Stimulated activated CD4-positive, alpha-beta T cell treated with anti-CD3 and anti-CD28 coated beads, Interleukin-15, amount 100 ng/mL, for 24 hours (primary cell): ENCODE measurements at regions not wholly inside any gene's neighbourhood (a gene's known extent, or its start where the extent isn't known, plus 50 kb on each side); places are given as distances from the start of the nearest gene placed in this dataset.

Source experiments
- DNase-seq: peaks from one replicate; pipeline ENCODE4 v3.0.0-alpha.2; 2020

- no peak for DNase-seq
Measured at GRCh38 chr14:101184104-101184455, 280.6 kb upstream of the RTL1 start.

DNA sequence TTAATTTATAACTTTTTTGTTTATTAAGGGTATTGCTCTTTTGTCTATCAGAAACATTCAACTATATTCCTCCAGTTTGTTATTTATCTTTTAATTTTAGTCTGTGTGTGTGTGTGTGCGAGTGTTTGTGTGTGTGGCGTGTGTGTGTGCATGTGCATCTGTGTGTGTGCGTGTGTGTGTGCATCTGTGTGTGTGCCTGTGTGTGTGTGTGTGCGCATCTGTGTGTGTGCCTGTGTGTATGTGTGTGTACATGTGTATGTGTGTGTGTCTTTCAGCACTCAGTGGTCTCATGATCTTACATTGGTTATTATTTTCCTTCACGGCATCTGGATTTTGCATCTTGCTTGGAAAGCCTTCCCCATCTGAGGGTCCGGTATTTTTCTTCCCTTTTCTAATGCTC is 281.1 kb upstream of the RTL1 start:
- no peak for DNase-seq

- no peak for DNase-seq
Measured at GRCh38 chr14:101185073-101185835, 281.7 kb upstream of the RTL1 start.

GRCh38 chr14:101185946-101186345 is 282.4 kb upstream of the RTL1 start:
- DNase-seq: no peak

- DNase-seq: no peak
Measured at GRCh38 chr14:101186544-101186943, 283.0 kb upstream of the RTL1 start.

DNA sequence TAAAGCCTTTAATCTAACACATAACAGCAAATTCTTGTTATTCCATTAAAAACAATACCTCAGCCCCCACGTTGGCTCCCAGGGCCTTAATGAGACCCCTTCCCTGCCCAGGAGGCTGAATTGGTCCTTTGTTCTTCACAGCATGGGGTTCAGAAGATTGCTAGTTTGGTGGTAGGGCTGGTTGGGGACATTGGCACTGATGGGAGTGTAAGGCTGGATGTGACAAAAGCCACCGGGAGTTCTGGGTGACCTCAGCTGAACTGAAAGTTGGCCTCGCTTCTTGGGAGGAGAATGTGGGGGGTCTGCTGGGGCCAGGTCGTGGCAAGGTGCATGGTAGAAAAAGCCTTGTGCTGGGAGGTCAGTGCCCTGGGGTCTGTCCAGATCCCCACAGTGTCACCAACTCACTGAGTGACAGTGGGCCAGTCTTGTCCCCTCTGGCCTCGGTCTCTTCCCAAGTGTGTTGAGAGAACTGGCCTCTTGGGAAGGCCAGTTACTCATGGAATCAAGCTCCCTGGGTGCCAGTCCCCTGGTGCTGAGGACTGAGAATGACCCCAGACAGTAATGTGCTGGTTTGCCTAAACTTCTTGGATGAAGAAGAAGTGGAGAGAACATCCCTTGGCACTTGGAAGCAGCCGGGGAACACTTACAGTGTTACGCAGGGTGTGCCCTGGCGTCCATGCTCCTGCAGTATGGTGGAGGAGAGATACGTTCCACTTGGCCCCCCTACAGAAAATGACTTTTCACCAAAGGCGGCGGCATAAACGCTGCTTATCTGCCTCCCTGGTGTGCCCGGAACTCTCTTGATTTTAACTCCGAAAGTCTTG is 283.7 kb upstream of the RTL1 start:
- DNase-seq: no peak

DNA sequence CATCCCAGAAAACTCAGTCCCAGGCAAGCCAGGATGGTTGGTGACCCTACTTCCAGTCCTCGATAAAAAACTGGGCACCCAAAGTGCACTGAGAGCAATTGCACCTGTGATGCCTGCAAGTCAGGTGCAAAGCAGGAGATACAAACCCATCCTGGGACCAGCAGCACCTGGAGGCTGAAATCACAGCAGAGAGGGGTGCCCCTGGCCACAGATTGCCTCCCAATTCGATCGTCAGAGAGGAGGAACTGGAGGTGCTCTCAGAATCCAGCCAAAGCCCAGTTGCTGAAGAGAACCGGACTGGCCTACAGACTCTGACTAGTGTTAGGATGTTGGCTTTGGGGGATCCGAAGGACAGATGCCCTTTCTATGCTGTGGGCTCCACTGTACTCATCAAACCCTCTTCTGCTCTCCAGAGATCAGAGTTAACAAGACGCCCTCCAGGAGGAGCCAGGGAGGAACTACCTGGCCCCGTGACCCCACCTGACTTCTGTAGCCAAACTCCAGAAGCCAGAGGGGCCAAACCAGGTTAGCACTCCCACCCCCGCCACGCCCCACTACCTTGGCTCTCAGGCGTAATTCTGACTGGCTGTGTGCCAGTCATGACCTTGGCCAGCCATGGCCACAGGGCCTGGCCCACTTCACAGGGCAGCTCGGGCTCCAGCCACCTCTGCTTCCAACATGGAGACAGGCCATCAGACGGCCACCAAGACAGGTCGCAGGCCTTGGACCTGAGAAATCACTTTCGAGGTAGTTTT is 284.5 kb upstream of the RTL1 start:
- no peak for DNase-seq

- DNase-seq: no peak
Measured at GRCh38 chr14:101188571-101188915, 285.0 kb upstream of the RTL1 start.

DNA sequence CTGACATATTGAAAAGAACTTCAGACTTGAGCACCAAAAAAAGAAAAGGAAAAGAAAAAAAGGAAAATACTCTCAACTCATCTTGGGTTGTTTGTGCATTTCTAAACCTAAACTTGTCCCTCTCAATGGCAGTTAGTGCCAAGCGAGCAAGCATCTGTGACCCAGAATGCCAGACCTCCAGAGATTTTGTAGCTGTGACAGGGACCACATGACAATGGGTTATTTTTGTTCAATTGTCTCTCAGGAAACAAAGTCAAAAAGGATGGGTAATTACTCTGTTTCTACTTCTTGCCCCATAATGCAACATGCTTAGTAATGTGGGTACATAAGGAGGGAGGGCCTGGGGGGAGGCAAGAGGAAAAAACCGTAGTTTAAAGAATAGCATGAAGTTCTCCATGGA is 285.7 kb upstream of the RTL1 start:
- DNase-seq: no peak

DNA sequence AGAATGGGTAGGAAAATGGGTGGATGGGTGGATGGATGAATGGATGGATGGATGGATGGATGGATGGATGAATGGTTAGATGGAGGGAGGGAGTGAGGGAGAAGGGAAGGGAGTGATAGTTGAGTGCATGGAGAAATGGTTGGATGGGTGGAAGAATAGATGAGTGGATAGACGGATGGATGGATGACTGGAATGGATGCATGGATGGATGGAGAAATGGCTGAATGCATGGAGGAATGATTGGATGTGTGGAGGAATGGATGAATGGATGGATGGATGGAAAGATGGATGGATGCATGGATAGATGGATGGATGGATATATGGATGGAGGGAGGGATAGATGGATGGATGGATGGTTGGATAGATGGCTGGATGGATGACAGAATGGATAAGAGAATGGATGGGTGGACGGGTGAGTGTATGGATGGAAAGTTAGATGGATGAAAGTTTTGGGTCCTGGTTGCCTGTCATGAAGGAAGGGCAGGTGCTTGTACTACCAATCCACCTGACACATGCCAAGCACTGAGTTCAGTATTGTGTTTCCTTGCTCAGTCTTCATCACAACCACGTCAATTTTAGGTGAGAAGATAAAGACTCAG is 286.5 kb upstream of the RTL1 start:
- DNase-seq: no peak

DNA sequence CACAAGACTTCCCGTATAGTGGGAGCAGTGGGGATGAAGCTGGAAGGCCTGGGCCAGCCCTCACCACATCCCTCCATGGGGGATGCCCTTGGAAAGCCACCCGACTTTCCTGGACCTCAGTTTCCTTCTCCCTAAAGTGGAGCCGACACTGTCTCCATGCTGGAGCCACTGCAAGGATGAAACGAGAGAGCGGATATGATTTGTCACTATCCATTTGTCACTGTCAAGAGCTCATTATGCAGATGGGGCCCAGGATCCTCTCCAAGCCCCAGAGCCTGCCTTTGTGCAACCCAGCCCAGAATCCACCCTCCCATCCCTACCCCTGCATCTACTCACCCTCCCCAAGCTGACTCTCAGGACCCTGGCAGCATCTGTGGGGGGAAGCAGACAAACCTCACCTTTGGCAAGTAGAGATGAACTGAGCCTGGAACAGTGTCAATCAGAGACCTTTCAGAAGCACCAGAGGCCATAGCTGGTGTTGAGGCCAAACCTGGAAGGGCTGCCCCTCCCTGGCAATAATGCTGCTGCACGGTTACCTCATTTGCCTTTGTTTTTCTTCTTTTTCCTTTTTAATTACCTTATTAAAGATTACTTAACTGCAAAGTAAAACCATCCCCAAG is 287.7 kb upstream of the RTL1 start:
- DNase-seq: no peak

GRCh38 chr14:101191721-101192660 is 288.5 kb upstream of the RTL1 start:
- no peak for DNase-seq

DNA sequence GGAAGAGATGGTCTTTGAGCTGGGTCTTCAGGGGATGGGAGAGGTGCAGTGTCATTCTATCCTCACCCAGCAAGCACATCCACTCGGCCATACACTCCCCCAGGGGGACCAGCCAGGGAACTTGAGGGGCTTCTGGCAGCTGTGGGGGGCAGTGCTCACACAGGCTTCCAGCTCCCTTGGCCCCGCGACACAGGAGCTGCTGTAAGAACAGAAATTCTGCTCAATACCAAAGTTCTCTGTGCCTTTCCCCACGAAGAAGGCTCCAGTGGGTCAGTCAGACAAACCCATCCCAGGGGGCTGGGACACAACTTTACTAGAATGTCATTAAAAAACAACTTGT is 289.1 kb upstream of the RTL1 start:
- no peak for DNase-seq

- DNase-seq: no peak
Measured at GRCh38 chr14:101193106-101193844, 289.8 kb upstream of the RTL1 start.

- DNase-seq: no peak
Measured at GRCh38 chr14:101193845-101194372, 290.4 kb upstream of the RTL1 start.

- DNase-seq: no peak
Measured at GRCh38 chr14:101194373-101195308, 291.1 kb upstream of the RTL1 start.

DNA sequence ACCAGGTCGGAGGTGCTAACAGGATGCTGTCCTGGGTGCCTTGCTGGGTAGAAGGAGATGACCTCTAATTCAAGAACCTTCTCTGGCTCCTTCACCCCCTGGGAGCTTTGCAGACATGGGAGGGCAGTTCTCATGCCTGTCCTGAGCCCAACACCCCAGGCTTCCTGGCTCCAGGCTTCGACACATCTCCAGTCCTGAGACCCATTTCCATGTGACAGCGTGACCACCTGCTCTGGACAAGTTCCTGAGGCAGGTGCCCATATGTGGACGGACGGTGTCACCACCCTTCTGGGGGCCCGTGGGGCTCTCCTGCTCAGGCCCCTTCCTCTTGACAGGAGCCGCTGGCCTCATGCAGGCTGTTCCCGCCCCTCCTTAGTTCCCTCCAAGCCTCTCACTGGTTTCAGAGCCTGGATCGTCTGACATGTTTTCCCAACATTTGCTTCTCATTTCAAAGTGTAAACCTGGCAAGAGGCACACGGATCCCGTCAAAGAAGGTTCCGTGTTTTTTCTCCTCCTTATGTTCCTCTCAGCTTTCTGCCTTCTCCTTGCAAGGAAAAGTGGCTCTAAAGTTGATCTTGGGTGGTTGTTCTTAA is 291.9 kb upstream of the RTL1 start:
- no peak for DNase-seq

DNA sequence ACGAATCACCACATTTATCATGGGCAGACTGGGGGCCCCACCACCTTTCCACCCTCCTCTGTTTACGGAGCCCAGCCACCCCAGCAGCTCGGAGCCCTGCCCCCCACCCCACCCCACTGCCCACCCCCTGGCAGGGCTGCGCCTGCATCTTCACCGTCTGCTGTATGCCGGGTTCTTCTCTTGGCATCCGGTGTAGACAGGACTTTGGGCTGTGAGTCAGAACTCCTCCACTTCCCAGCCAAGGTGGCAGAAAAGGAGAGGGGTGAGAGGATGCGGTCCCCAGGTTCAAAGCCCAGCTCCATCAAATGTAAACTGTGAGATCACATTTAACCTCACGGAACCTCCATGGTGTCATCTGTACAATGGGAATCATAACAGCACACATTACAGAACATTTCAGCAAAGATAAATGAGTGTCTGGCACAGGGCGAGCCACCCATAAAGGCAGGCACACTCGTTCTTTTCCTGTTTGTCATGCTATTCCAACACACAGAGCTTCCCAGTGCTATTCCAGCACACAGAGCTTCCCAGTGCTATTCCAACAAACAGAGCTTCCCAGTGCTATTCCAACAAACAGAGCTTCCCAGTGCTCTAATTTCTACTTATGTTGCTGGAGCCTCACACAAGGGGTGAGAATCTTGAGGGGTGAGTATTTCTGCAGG is 292.7 kb upstream of the RTL1 start:
- no peak for DNase-seq
